ENCODE measurements at regions not wholly inside any gene's neighbourhood (a gene's known extent, or its start where the extent isn't known, plus 50 kb on each side); places are given as distances from the start of the nearest gene placed in this dataset.

- TF ChIP-seq, protein P1, sequence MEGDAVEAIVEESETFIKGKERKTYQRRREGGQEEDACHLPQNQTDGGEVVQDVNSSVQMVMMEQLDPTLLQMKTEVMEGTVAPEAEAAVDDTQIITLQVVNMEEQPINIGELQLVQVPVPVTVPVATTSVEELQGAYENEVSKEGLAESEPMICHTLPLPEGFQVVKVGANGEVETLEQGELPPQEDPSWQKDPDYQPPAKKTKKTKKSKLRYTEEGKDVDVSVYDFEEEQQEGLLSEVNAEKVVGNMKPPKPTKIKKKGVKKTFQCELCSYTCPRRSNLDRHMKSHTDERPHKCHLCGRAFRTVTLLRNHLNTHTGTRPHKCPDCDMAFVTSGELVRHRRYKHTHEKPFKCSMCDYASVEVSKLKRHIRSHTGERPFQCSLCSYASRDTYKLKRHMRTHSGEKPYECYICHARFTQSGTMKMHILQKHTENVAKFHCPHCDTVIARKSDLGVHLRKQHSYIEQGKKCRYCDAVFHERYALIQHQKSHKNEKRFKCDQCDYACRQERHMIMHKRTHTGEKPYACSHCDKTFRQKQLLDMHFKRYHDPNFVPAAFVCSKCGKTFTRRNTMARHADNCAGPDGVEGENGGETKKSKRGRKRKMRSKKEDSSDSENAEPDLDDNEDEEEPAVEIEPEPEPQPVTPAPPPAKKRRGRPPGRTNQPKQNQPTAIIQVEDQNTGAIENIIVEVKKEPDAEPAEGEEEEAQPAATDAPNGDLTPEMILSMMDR (IDR thresholded peaks at IDR 0.05): no peak
- TF ChIP-seq POLR2A (IDR thresholded peaks at IDR 0.05): no peak
Measured at GRCh38 chr11:69359735-69360480, 66.0 kb downstream of the MYEOV start.
